Kidney (tissue), 13 donors: ENCODE measurements at regions not wholly inside any gene's neighbourhood (a gene's known extent, or its start where the extent isn't known, plus 50 kb on each side); places are given as distances from the start of the nearest gene placed in this dataset.
"Not testable (repeated sequence)": the region's sequence is repeated elsewhere in the genome, so short reads cannot be mapped to it uniquely, and the experiment has no call there.

Source experiments
- DNase-seq, 5 donors: peaks; one replicate each; pipeline ENCODE4 v3.0.0-alpha.2; 2013 to 2020
- FAIRE-seq: peaks from 2 replicates; lab custom pipeline; 2012; peaks lifted over from hg19 to GRCh38; lab: Jason Lieb, UNC
- H3K27ac ChIP-seq, 2 donors: one replicate each; pipeline ENCODE4 v1.7.0; 2013; ENCODE audit warnings: low read depth in 2 of 2, low read length in 2 of 2, inconsistent platforms in 1 of 2
- H3K27me3 ChIP-seq: one replicate; pipeline ENCODE4 v1.7.1; 2013; ENCODE audit warnings: low read length, inconsistent platforms; ENCODE audit not compliant: control insufficient read depth, insufficient read depth
- H3K36me3 ChIP-seq, 3 donors: one replicate each; pipeline versions ENCODE4 v1.7.0 to v1.7.1; 2013; ENCODE audit warnings: low read length in 3 of 3, control low read depth in 1 of 3, inconsistent platforms in 1 of 3; ENCODE audit not compliant: insufficient read depth in 3 of 3, control insufficient read depth in 2 of 3
- H3K4me1 ChIP-seq, 3 donors: one replicate each; pipeline versions ENCODE4 v1.7.0 to v1.7.1; 2013; ENCODE audit warnings: low read length in 3 of 3, inconsistent platforms in 1 of 3, low read depth in 1 of 3; ENCODE audit not compliant: control insufficient read depth in 2 of 3, insufficient read depth in 2 of 3
- H3K4me3 ChIP-seq, 3 donors: one replicate each; pipeline versions ENCODE4 v1.7.0 to v1.8.1; 2013; ENCODE audit warnings: low read length in 3 of 3, control low read depth in 1 of 3, inconsistent platforms in 1 of 3
- H3K9ac ChIP-seq, 3 donors: one replicate each; pipeline versions ENCODE4 v1.7.0 to v1.7.1; 2013; ENCODE audit warnings: low read length in 3 of 3, control low read depth in 1 of 3, inconsistent platforms in 1 of 3
- H3K9me3 ChIP-seq, 3 donors: one replicate each; pipeline versions ENCODE4 v1.7.0 to v1.7.1; 2013; ENCODE audit warnings: low read length in 3 of 3, control low read depth in 1 of 3, inconsistent platforms in 1 of 3; ENCODE audit not compliant: control insufficient read depth in 2 of 3, insufficient read depth in 1 of 3
- CTCF ChIP-seq: IDR thresholded peaks from 3 replicates; pipeline ENCODE4 v1.5.1; 2012; ENCODE audit warnings: mild to moderate bottlenecking, moderate library complexity, borderline replicate concordance; ENCODE audit not compliant: insufficient read depth; ENCODE audit errors: extremely low read depth
- intact Hi-C: fragments of 100-400 bp; cut with DNase I; formaldehyde crosslinking; loops from one replicate; pipeline ENCODE4 v1.11.1; 2022
- donor health status: control.
- donor health status: control.
- donor health status: control.
- donor health status: control.
- donor health status: control.
- donor health status: DM: yes; HTN: yes; CAD: no.
- donor health status: Normal renal cell carcinoma (clear cell type).

DNA sequence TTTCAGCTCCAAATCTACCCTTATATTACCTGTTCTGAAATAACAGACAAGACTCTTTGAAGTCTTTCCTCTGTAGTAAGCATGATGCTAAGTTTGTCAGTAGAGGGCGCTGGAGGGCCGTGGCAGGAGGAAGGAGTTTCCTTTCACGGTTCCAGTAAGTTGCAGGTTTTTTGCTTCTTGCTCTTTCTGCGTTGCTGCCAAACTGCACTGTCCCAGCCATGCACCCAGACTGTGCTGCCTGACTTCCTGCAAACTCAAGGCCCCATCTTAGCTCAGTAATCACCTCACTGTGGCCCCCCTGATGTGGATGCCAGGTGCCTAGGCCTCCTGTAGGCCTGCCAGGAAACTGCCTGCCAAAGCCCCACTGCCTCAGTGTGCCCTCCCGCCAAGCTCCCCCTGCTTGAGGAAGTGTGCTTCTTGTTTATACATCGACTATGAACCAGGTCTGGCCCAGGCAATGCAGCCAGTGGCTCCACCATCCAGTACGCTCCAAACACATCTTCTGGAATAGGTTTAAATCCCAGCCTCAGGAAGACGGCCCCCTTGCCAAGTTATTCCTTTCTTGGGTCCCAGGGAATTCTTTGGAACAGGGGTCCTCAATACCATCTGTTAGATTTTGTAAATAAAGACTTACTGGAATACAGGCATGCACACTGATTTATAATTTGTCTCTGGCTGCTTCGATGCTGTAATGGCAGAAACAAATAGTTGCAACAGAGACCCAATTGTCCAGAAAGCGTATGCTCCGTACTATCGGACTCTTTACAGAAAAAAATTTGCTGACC, 193.7 kb upstream of the LRIG3 start:
- H3K4me1 ChIP-seq, result no peaks in the 10 kb centered on the region
- FAIRE-seq (peak; percentile 17), DNase-seq (peak; percentile 75 to 93 (median 86))
- H3K36me3 ChIP-seq, result no peaks in the 10 kb centered on the region
- peak; percentile 83 for TF ChIP-seq CTCF
- intact Hi-C loops, result no loop called here
- H3K4me3 ChIP-seq, result no peak overlapping the region
- H3K9me3 ChIP-seq, result no peaks in the 10 kb centered on the region
- H3K9ac ChIP-seq, result no peak overlapping the region
- no peaks in the 10 kb centered on the region for H3K27me3 ChIP-seq
- H3K27ac ChIP-seq, result no peak overlapping the region

DNA sequence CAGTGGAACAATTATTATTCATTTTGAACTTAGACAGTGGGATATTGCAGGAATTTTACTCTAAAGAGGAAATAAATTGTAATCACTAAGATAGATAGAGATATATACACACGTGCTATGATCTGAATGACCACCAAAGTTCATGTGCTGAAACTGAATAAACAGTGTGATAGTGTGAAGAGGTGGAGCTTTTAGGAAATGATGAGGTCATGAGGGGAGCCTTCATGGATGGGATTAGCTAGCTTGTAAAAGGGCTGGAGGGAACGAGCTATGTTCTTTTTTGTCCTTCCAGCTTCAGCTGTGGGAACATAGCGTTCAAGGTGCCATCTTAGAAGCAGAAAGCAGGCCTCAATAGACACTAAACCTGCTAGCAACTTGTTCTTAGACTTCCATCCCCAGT, 191.5 kb upstream of the LRIG3 start:
- no peaks in the 10 kb centered on the region for H3K4me1 ChIP-seq
- H3K27me3 ChIP-seq, result no peaks in the 10 kb centered on the region
- FAIRE-seq, result no peak
- H3K9ac ChIP-seq, result no peak overlapping the region
- H3K27ac ChIP-seq, result no peak overlapping the region
- intact Hi-C loops, result no loop called here
- H3K36me3 ChIP-seq, result no peaks in the 10 kb centered on the region
- no peak for DNase-seq
- no peak for TF ChIP-seq CTCF
- no peak overlapping the region for H3K4me3 ChIP-seq
- H3K9me3 ChIP-seq, result no peaks in the 10 kb centered on the region

- intact Hi-C loops, H3K9ac ChIP-seq, FAIRE-seq: not testable (repeated sequence)
Measured at GRCh38 chr12:59108516-59108915, 188.2 kb upstream of the LRIG3 start.

GRCh38 chr12:59100585-59100984, 180.3 kb upstream of the LRIG3 start:
- Histone ChIP-seq H3K4me3 (no peak overlapping the region), H3K9me3 (no peaks in the 10 kb centered on the region), H3K27me3 (no peaks in the 10 kb centered on the region), H3K36me3 (no peaks in the 10 kb centered on the region), H3K27ac (no peak overlapping the region), H3K9ac (no peak overlapping the region), H3K4me1 (no peaks in the 10 kb centered on the region)
- FAIRE-seq (no peak), DNase-seq (peak in 1 of 5 donors; percentile 60)
- no peak for TF ChIP-seq CTCF
- intact Hi-C loops, result no loop called here

More at GRCh38 chr12:59108516-59108915, 188.2 kb upstream of the LRIG3 start:
- not testable (repeated sequence) for H3K27me3 ChIP-seq, H3K4me1 ChIP-seq, H3K36me3 ChIP-seq, DNase-seq, H3K27ac ChIP-seq, H3K9me3 ChIP-seq, H3K4me3 ChIP-seq
